ENCODE measurements at regions not wholly inside any gene's neighbourhood (a gene's known extent, or its start where the extent isn't known, plus 50 kb on each side); places are given as distances from the start of the nearest gene placed in this dataset.

GRCh38 chr4:111873801-111874200, 271.5 kb upstream of the FAM241A start:
- TF ChIP-seq CTCF (IDR thresholded peaks at IDR 0.05 in 2 of 3, conservative IDR thresholded peaks at IDR 0.05 in 1 of 3; ENCODE audit: control insufficient read depth in 2 of 3, extremely low read depth in 1 of 3, insufficient read depth in 1 of 3, low read depth in 3 of 3, low read length in 3 of 3): no peak
- TF ChIP-seq MEF2A (IDR thresholded peaks at IDR 0.05; ENCODE audit: insufficient read depth, low read depth, low read length): no peak
- TF ChIP-seq RELA (IDR thresholded peaks at IDR 0.05; ENCODE audit: borderline replicate concordance, partially characterized antibody): no peak
- no peak for TF ChIP-seq POLR2A (IDR thresholded peaks at IDR 0.05; ENCODE audit: low read depth, low read length)
- TF ChIP-seq FOXM1 (IDR thresholded peaks at IDR 0.05; ENCODE audit: low read depth, low read length): no peak
- TF ChIP-seq POLR2AphosphoS5 (IDR thresholded peaks at IDR 0.05; ENCODE audit: low read length): no peak
- no peak for TF ChIP-seq TAF1 (IDR thresholded peaks at IDR 0.05; ENCODE audit: borderline replicate concordance, low read depth, low read length)
- no peak for TF ChIP-seq SP1 (IDR thresholded peaks at IDR 0.05; ENCODE audit: low read depth, low read length)
- no peak for TF ChIP-seq SPI1 (IDR thresholded peaks at IDR 0.05; ENCODE audit: borderline replicate concordance, insufficient read depth, low read depth, low read length)
- no peak for TF ChIP-seq SMAD1 (IDR thresholded peaks at IDR 0.05; ENCODE audit: low read depth, partially characterized antibody)
- TF ChIP-seq MYC (IDR thresholded peaks at IDR 0.05; ENCODE audit: insufficient read depth, insufficient read length, insufficient replicate concordance, low read length, severe bottlenecking): no peak
- TF ChIP-seq BCLAF1 (IDR thresholded peaks at IDR 0.05): no peak
- TF ChIP-seq SUZ12 (IDR thresholded peaks at IDR 0.05; ENCODE audit: unreplicated experiment): no peak
